ENCODE measurements at regions not wholly inside any gene's neighbourhood (a gene's known extent, or its start where the extent isn't known, plus 50 kb on each side); places are given as distances from the start of the nearest gene placed in this dataset.
"Not testable (repeated sequence)": the region's sequence is repeated elsewhere in the genome, so short reads cannot be mapped to it uniquely, and the experiment has no call there.

DNA sequence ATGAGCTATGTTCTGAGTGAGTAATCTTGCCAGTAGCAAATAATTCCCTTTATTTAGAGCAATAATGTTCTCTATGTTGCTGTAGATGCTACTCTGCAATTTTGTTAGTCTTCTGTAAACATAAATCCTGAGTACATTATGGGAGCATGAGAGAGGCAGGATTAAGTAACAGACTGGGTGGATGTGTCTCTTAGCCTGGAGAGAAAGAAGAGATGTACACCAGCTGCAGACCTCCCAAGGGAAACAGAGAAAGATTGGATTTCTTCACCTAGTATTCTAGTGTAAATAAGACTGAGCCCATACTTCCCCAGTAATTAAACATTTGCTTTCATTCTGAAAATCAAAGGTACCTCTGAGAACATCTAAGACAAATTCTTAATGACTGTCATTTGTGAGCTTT lies 564.0 kb downstream of the TRHDE start:
- peak in 8 of 11 donors; percentile 1 to 34 (median 4) for DNase-seq (ENCODE audit: extremely low read depth in 1 of 11, low read depth in 9 of 11, low spot score in 4 of 11)

DNA sequence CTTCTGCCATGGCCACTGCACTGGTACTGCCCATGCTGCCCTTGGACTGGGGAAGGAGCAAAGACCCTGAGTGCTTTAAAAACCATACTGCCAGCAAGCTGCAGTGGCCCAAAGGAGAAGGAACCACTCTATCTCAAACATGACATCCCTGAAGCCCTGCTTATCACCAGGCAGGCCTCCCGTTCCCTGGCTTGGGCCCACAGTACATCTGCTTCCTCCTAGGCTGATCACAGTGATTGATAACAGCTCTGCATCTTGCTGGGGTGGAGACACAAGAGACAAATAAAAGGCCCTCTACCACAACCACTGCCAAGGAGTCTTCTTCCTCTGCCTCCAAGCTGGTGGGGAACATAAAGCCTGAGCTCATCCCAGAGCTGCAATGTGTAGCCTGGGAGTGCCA lies 567.5 kb downstream of the TRHDE start:
- DNase-seq (ENCODE audit: extremely low read depth in 1 of 11, low read depth in 9 of 11, low spot score in 4 of 11): no peak

- DNase-seq (ENCODE audit: extremely low read depth in 1 of 11, low read depth in 9 of 11, low spot score in 4 of 11): no peak
These were observed 591.5 kb downstream of the TRHDE start for GRCh38 chr12:72863671-72864070.

- no peak for DNase-seq (ENCODE audit: extremely low read depth in 1 of 11, low read depth in 9 of 11, low spot score in 4 of 11)
These were observed 593.8 kb downstream of the TRHDE start for GRCh38 chr12:72865921-72866320.

GRCh38 chr12:72869024-72869423 lies 596.9 kb downstream of the TRHDE start:
- no peak for DNase-seq (ENCODE audit: extremely low read depth in 1 of 11, low read depth in 9 of 11, low spot score in 4 of 11)

DNA sequence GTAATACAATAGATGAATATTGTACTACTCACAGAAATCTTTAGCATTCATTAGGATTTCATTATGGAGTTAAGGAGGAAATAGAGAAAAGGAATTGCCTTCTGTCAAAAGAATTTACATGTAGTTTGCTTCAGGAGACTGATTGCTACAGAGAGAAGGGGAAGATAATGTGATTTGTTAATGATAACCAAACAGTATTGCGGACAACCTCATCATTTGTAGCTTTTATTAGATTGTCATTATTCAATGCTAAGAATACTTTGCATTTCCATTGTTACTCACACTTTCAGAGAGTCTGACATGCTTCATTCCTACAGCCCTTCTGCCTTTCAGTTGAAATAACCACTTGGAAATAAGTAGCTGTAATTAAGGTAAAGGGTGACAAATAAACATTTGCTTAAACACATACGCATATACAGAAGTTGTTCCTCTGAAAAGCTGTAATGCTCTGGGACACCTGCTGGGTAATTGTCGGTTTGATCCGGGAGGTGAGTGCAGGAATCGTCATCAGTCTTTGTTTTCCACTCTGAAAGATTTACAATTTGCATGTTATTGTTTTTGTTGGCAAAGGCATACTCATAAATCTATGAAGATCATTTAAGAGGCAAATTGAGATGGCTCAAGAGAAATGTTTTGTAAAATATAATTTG lies 600.2 kb downstream of the TRHDE start:
- DNase-seq (ENCODE audit: extremely low read depth in 1 of 11, low read depth in 9 of 11, low spot score in 4 of 11): no peak

DNA sequence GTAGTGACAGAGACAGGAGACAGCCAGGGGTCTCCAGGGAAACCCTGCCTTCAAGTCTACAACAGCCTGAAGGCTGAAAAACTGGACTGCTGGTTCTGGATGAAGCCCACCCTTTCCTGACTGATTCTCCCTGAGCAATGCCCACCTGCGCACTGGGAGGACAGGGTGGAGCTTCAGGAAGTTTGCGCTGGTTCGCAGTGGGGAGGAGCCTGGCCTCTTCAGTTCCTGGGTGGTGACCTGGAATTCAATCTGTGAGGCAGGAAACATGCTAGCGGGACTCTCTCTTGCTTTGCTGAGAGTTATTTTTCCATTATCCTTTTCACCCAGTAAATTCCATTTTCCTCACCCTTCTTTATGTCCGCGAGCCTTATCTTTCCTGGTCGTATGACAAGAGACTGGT lies 600.8 kb downstream of the TRHDE start:
- DNase-seq (ENCODE audit: extremely low read depth in 1 of 11, low read depth in 9 of 11, low spot score in 4 of 11): peak in 3 of 11 donors; percentile 10 to 22 (median 17)

GRCh38 chr12:72876092-72876491 lies 603.9 kb downstream of the TRHDE start:
- no peak for DNase-seq (ENCODE audit: extremely low read depth in 1 of 11, low read depth in 9 of 11, low spot score in 4 of 11)

DNA sequence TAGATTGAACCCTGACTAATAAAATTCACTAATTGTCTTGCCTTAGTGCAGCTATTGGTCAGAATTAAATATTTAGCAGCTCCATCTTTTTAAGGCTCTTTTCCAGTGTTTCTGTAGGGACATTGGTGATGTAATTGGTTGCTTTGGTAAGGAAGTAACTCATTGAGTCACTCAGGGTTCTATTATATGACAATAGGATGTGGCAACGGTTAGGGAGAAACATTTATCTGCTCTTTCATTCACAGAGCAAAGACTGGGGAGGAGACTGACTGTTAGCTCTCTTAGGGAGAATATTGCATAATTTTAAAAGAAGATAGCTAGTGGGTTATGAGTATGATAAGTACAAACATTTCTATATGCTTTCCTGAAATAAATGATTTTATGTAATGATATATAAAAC lies 616.5 kb downstream of the TRHDE start:
- no peak for DNase-seq (ENCODE audit: extremely low read depth in 1 of 11, low read depth in 9 of 11, low spot score in 4 of 11)

DNA sequence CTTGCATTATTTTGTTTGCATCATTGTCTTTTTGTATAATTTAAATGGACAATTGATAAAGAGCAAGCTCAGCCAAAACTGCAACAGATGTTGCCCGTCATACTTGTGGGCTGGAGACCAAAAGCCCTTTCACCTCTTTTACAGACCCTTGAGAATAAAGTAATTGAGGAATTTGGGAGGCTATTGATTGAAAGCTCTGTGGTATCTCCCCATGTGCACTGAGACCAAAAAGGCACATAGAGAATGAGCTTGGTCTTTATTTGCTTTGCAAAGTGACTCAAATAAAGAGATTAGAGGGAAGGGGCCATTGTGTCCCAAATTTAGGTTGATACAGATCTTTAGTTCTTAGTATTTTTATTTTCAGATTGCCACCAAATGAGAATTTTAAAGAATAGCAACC lies 617.6 kb downstream of the TRHDE start:
- DNase-seq (ENCODE audit: extremely low read depth in 1 of 11, low read depth in 9 of 11, low spot score in 4 of 11): no peak

- no peak for DNase-seq (ENCODE audit: extremely low read depth in 1 of 11, low read depth in 9 of 11, low spot score in 4 of 11)
These were observed 629.5 kb downstream of the TRHDE start for GRCh38 chr12:72901685-72902084.

GRCh38 chr12:72925716-72926115 lies 653.5 kb downstream of the TRHDE start:
- DNase-seq (ENCODE audit: extremely low read depth in 1 of 11, low read depth in 9 of 11, low spot score in 4 of 11): no peak

DNA sequence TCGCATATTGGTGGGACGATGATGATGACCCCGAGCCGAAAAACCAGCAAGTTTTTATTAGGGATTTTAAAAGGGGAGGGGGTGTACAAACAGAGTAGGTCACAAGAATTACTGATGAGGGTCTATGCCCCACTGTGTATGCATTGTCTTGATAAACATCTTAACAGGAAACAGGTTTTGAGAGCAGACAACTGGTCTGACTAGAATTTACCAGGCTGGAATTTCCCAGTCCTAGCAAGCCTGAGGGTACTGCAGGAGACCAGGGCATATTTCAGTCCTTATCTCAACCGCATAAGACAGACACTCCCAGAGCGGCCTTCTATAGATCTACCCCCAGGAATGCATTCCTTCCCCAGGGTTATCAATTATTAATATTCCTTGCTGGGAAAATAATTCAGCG lies 659.7 kb downstream of the TRHDE start:
- not testable (repeated sequence) for DNase-seq (ENCODE audit: extremely low read depth in 1 of 11, low read depth in 9 of 11, low spot score in 4 of 11)

- DNase-seq (ENCODE audit: extremely low read depth in 1 of 11, low read depth in 9 of 11, low spot score in 4 of 11): no peak
These were observed 665.3 kb downstream of the TRHDE start for GRCh38 chr12:72937486-72937885.

DNA sequence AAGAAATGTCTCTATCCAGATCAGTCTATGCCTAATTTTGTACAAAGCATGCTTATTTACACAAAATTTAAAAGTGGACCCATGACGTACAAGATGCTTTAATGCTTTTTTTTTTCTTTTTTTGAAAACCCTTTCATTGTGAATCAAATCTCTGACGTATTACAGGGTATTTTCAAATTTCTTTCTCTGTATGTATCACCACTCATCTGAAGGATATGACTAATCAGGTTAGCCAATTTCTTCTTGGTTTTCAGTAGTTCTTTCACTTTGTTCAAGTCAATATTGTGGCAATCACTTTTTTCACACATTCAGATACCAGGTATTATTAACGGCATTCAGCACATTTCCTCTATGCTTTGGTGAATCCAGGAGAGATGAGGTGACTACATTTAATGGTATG lies 685.3 kb downstream of the TRHDE start:
- no peak for DNase-seq (ENCODE audit: extremely low read depth in 1 of 11, low read depth in 9 of 11, low spot score in 4 of 11)

DNA sequence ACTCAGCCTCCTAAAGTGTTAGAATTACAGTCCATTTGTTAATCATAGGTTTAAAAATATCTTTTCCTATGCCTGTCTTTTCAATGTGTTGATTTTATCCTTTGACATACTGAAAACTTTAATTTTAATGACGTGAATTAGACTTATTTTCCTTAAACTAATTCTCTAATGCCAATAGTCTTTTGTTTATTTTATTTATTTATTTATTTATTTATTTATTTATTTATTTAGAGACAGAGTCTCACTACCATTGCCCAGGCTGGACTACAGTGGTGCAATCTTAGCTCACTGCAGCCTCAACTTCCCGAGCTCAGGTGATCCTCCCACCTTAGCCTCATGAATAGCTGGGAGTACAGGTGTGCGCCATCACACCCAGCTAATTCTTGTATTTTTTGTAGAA lies 694.5 kb downstream of the TRHDE start:
- no peak for DNase-seq (ENCODE audit: extremely low read depth in 1 of 11, low read depth in 9 of 11, low spot score in 4 of 11)

DNA sequence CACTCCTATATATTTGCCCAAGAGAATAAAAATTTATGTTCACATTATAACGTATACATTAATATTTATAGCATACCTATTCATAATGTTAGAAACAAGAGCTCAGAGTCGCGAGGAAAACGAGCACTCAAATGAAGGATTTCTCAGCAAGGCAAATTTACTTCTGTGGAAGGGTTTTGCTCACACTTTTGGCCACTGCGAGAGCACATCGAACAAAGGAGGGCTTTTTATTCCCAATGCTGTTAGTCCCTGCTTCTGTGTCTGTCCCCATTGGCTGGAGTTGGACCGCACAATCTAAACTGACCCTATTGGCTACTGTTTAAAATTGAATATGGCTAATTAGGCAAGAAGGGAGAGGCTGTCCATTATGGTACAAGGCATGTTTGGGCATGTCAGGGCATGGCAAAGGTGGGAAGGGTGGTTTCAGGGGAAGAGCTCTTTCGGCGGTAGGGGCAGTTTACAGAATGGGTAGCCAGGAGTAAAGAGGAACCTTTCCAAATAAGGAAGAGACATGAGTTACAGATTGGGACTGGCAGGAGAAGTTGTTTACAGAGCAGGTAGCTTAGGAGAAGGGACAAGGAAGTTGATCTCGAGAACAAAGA lies 702.9 kb downstream of the TRHDE start:
- no peak for DNase-seq (ENCODE audit: extremely low read depth in 1 of 11, low read depth in 9 of 11, low spot score in 4 of 11)

GRCh38 chr12:72978999-72979398 lies 706.8 kb downstream of the TRHDE start:
- no peak for DNase-seq (ENCODE audit: extremely low read depth in 1 of 11, low read depth in 9 of 11, low spot score in 4 of 11)

- no peak for DNase-seq (ENCODE audit: extremely low read depth in 1 of 11, low read depth in 9 of 11, low spot score in 4 of 11)
These were observed 710.2 kb downstream of the TRHDE start for GRCh38 chr12:72982356-72982755.

GRCh38 chr12:72986963-72987362 lies 714.8 kb downstream of the TRHDE start:
- DNase-seq (ENCODE audit: extremely low read depth in 1 of 11, low read depth in 9 of 11, low spot score in 4 of 11): no peak

GRCh38 chr12:72989458-72989947 lies 717.3 kb downstream of the TRHDE start:
- peak in 3 of 11 donors; percentile 0 to 6 (median 1) for DNase-seq (ENCODE audit: extremely low read depth in 1 of 11, low read depth in 9 of 11, low spot score in 4 of 11)
